H9 (cell line): ENCODE measurements at regions not wholly inside any gene's neighbourhood (a gene's known extent, or its start where the extent isn't known, plus 50 kb on each side); places are given as distances from the start of the nearest gene placed in this dataset.

Experiments
- DNase-seq: peaks from one replicate; pipeline ENCODE4 v3.0.0-alpha.2; 2017
- H2AFZ ChIP-seq: one replicate; pipeline ENCODE4 v1.6.1; 2013; ENCODE audit warnings: mild to moderate bottlenecking, low read length, control low read depth, moderate library complexity
- H2AK5ac ChIP-seq: 2 replicates; pipeline ENCODE4 v1.6.1; 2013; ENCODE audit warnings: low read length, control low read depth, mixed read lengths; ENCODE audit not compliant: insufficient read length
- H2BK120ac ChIP-seq: one replicate; pipeline ENCODE4 v1.6.1; 2013; ENCODE audit warnings: low read depth, mild to moderate bottlenecking, low read length, control low read depth, inconsistent platforms; ENCODE audit not compliant: poor library complexity, severe bottlenecking
- H2BK12ac ChIP-seq: 2 replicates; pipeline ENCODE4 v1.6.1; 2013; ENCODE audit warnings: low read length, control low read depth, mixed read lengths, low read depth; ENCODE audit not compliant: insufficient read length
- H2BK15ac ChIP-seq: 2 replicates; pipeline ENCODE4 v1.6.1; 2013; ENCODE audit warnings: low read depth, low read length, control low read depth
- H2BK20ac ChIP-seq: one replicate; pipeline ENCODE4 v1.6.1; 2013; ENCODE audit warnings: low read depth, mild to moderate bottlenecking, low read length, control low read depth, inconsistent platforms; ENCODE audit not compliant: poor library complexity, severe bottlenecking
- H2BK5ac ChIP-seq: 2 replicates; pipeline ENCODE4 v1.6.1; 2013; ENCODE audit warnings: low read length, control low read depth, mixed read lengths; ENCODE audit not compliant: insufficient read length
- H3K14ac ChIP-seq: 2 replicates; pipeline ENCODE4 v1.6.1; 2013; ENCODE audit warnings: low read length, control low read depth; ENCODE audit not compliant: insufficient read depth
- H3K18ac ChIP-seq: 2 replicates; pipeline ENCODE4 v1.6.1; 2013; ENCODE audit warnings: low read depth, mild to moderate bottlenecking, mixed read lengths, low read length, control low read depth; ENCODE audit not compliant: insufficient read length
- H3K23ac ChIP-seq: 2 replicates; pipeline ENCODE4 v1.6.1; 2013; ENCODE audit warnings: low read length, control low read depth, mixed read lengths, low read depth; ENCODE audit not compliant: insufficient read length
- H3K23me2 ChIP-seq: 2 replicates; pipeline ENCODE4 v1.6.1; 2013; ENCODE audit warnings: low read depth, mild to moderate bottlenecking, mixed read lengths, low read length, control low read depth; ENCODE audit not compliant: insufficient read length, poor library complexity, severe bottlenecking
- H3K27ac ChIP-seq: 2 replicates; pipeline ENCODE4 v1.5.1; 2013; ENCODE audit warnings: low read length, control low read depth, mixed read lengths, low read depth; ENCODE audit not compliant: insufficient read length
- H3K27me3 ChIP-seq: 2 replicates; pipeline ENCODE4 v1.6.1; 2013; ENCODE audit warnings: low read length, control low read depth, inconsistent platforms; ENCODE audit not compliant: insufficient read depth
- H3K4ac ChIP-seq: 2 replicates; pipeline ENCODE4 v1.6.1; 2013; ENCODE audit warnings: low read depth, mild to moderate bottlenecking, control low read depth, inconsistent platforms, low read length, moderate library complexity
- H3K4me1 ChIP-seq: 2 replicates; pipeline ENCODE4 v1.6.1; 2013; ENCODE audit warnings: low read length, control low read depth, inconsistent platforms; ENCODE audit not compliant: insufficient read depth
- H3K4me2 ChIP-seq: 2 replicates; pipeline ENCODE4 v1.6.1; 2013; ENCODE audit warnings: low read length, control low read depth, mixed read lengths; ENCODE audit not compliant: insufficient read length, insufficient read depth
- H3K56ac ChIP-seq: 2 replicates; pipeline ENCODE4 v1.6.1; 2013; ENCODE audit warnings: low read depth, mild to moderate bottlenecking, mixed read lengths, low read length, control low read depth; ENCODE audit not compliant: insufficient read length
- H3K79me1 ChIP-seq: 2 replicates; pipeline ENCODE4 v1.6.1; 2013; ENCODE audit warnings: low read depth, mild to moderate bottlenecking, moderate library complexity, low read length, control low read depth, inconsistent platforms; ENCODE audit not compliant: insufficient read depth, poor library complexity, severe bottlenecking
- H3K79me2 ChIP-seq: 2 replicates; pipeline ENCODE4 v1.6.1; 2013; ENCODE audit warnings: low read length, control low read depth, inconsistent platforms; ENCODE audit not compliant: insufficient read depth
- H3K9ac ChIP-seq: 2 replicates; pipeline ENCODE4 v1.6.1; 2013; ENCODE audit warnings: low read length, control low read depth, mixed read lengths; ENCODE audit not compliant: insufficient read length; ENCODE audit errors: extremely low read depth
- H3K9me3 ChIP-seq: one replicate; pipeline ENCODE4 v1.6.1; 2013; ENCODE audit warnings: low read depth, low read length, inconsistent platforms; ENCODE audit not compliant: control insufficient read depth
- H3T11ph ChIP-seq: one replicate; pipeline ENCODE4 v1.6.1; 2013; ENCODE audit warnings: mild to moderate bottlenecking, low read length, control low read depth, inconsistent platforms
- H4K20me1 ChIP-seq: one replicate; pipeline ENCODE4 v1.6.1; 2013; ENCODE audit not compliant: control insufficient read depth, insufficient read length, insufficient read depth
- H4K5ac ChIP-seq: 2 replicates; pipeline ENCODE4 v1.6.1; 2013; ENCODE audit warnings: low read depth, mild to moderate bottlenecking, mixed read lengths, low read length, control low read depth; ENCODE audit not compliant: insufficient read length
- H4K8ac ChIP-seq: replicated peaks from 2 replicates; pipeline ENCODE4 v1.6.1; 2013; ENCODE audit warnings: low read length, control low read depth, mixed read lengths, low read depth; ENCODE audit not compliant: insufficient read length
- H4K91ac ChIP-seq: 2 replicates; pipeline ENCODE4 v1.6.1; 2013; ENCODE audit warnings: low read depth, mild to moderate bottlenecking, moderate library complexity, mixed read lengths, low read length, control low read depth; ENCODE audit not compliant: insufficient read length
- H3K27ac Mint-ChIP-seq, 3 experiments: 2 replicates in 2 of 3; 3 replicates in 1 of 3; pipeline ENCODE4 v1.8.0; 2020 to 2021; ENCODE audit warnings: mixed read lengths in 3 of 3, mild to moderate bottlenecking in 1 of 3, moderate library complexity in 1 of 3
- H3K27me3 Mint-ChIP-seq: 2 replicates; pipeline ENCODE4 v1.8.0; 2021; ENCODE audit warnings: low read depth, mild to moderate bottlenecking, moderate library complexity, mixed read lengths
- H3K36me3 Mint-ChIP-seq, 3 experiments: 2 replicates in 2 of 3; 3 replicates in 1 of 3; pipeline ENCODE4 v1.8.0; 2020 to 2021; ENCODE audit warnings: low read depth in 3 of 3, mixed read lengths in 3 of 3; ENCODE audit not compliant: insufficient read depth in 1 of 3
- H3K4me1 Mint-ChIP-seq, 2 experiments: 2 replicates each; pipeline ENCODE4 v1.8.0; 2020; ENCODE audit warnings: mixed read lengths in 2 of 2
- H3K4me3 Mint-ChIP-seq, 2 experiments: 2 replicates in 1 of 2; 3 replicates in 1 of 2; pipeline ENCODE4 v1.8.0; 2020 to 2021; ENCODE audit warnings: mild to moderate bottlenecking in 2 of 2, mixed read lengths in 2 of 2, moderate library complexity in 1 of 2
- H3K9me3 Mint-ChIP-seq, 2 experiments: 2 replicates in 1 of 2; 3 replicates in 1 of 2; pipeline ENCODE4 v1.8.0; 2020; ENCODE audit warnings: mild to moderate bottlenecking in 2 of 2, mixed read lengths in 2 of 2, moderate library complexity in 1 of 2
- CTCF ChIP-seq: fragments of 200-600 bp; sonication (generic); conservative IDR thresholded peaks from 3 replicates; pipeline ENCODE4 v1.8.0; 2021; ENCODE audit warnings: antibody characterized with exemption, mild to moderate bottlenecking
- WGBS: extraction: QIAGEN DNeasy Blood & Tissue Kit; methylation state at CpG from one replicate; pipeline ENCODE4 v1.1.7; 2013; ENCODE audit warnings: missing lambda C conversion rate, low lambda C conversion rate, mixed read lengths; ENCODE audit not compliant: insufficient read length; ENCODE audit errors: extremely low coverage; 5-methylcytosine and 5-hydroxymethylcytosine counted together

DNA sequence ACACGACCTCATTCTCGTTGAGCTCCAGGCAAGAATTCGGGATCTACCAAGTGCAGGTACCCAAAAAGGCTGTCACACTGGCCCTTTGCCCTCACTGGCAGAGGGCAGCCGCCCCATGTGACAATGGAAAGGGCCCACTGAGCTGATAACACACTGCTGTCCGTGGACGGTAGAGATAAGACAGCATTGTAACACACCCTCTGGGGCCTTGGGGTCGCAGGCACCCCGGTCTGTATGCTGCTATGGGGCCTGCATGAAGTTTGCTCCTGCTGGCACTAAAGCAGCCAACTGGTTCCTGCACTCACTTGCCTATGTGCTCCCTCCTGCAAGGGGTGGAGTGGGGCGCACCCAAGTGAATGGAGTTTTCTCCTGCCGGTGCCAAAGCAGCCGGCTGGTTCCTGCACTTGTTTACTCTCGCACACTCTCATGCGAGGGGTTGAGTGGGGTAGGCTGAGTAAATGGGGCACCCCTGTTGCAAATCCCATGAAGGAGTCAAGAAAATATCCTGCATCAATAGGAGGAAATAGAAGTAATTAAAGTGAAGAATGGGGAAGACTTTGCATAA is 477.9 kb downstream of the ATP23 start:
- Histone ChIP-seq H3K27me3 (no peaks in the 10 kb centered on the region), H2BK15ac (no peak overlapping the region), H3K23ac (no peak overlapping the region), H3K56ac (no peak overlapping the region), H3K4ac (no peak overlapping the region), H2BK12ac (no peak overlapping the region), H2BK20ac (no peak overlapping the region), H3K79me1 (no peaks in the 10 kb centered on the region), H4K5ac (no peak overlapping the region), H3K27ac (no peak overlapping the region), H3K79me2 (no peaks in the 10 kb centered on the region), H3K9me3 (no peaks in the 10 kb centered on the region), H3K18ac (no peak overlapping the region), H3K23me2 (no peaks in the 10 kb centered on the region), H2BK5ac (no peak overlapping the region), H4K8ac (no peak overlapping the region), H4K20me1 (no peaks in the 10 kb centered on the region), H2AFZ (no peak overlapping the region), H3K4me2 (no peak overlapping the region), H4K91ac (no peak overlapping the region), H3K14ac (no peak overlapping the region), H3K4me1 (no peaks in the 10 kb centered on the region; the same call in 1 of the 2 replicates), H3T11ph (no peak overlapping the region), H2AK5ac (no peak overlapping the region), H3K9ac (no peak overlapping the region), H2BK120ac (no peak overlapping the region)
- Mint-ChIP-seq H3K4me1 (peaks cover 34 to 38% of the 10 kb centered on the region in 2 experiments), H3K27ac (no peak overlapping the region; a peak in 1 of 7 replicates), H3K4me3 (no peak overlapping the region), H3K36me3 (peaks cover 4 to 6% (median 6%) of the 10 kb centered on the region in 3 experiments; a peak in 6 of 7 replicates), H3K9me3 (peaks cover 4 to 6% of the 10 kb centered on the region in 2 experiments), H3K27me3 (no peaks in the 10 kb centered on the region; the same call in 1 of the 2 replicates)
- no peak for TF ChIP-seq CTCF
- WGBS, result no CpG with 5 or more reads among the region's 13 CpGs
- no peak for DNase-seq
